A549 (cell line): ENCODE measurements at regions not wholly inside any gene's neighbourhood (a gene's known extent, or its start where the extent isn't known, plus 50 kb on each side); places are given as distances from the start of the nearest gene placed in this dataset.

ENCODE experiments used
- BHLHE40 ChIP-seq: IDR thresholded peaks from 2 replicates; pipeline ENCODE4 v1.6.1; 2012; ENCODE audit warnings: low read depth, low read length, inconsistent platforms
- CBX2 ChIP-seq: fragments of 200-600 bp; sonication (generic); IDR thresholded peaks from 2 replicates; pipeline ENCODE4 v1.6.1; 2016; ENCODE audit warnings: low read depth, mild to moderate bottlenecking, borderline replicate concordance
- CBX8 ChIP-seq: fragments of 200-600 bp; sonication (generic); IDR thresholded peaks from 2 replicates; pipeline ENCODE4 v1.6.1; 2016
- CEBPB ChIP-seq, 2 experiments: fragments of >200 bp in 1 of 2; sonication (Bioruptor Twin) in 1 of 2; formaldehyde crosslinking in 1 of 2; IDR thresholded peaks; 2 replicates each; pipeline ENCODE4 v1.6.1; 2012 to 2016
- CHD2 ChIP-seq: fragments of 150-350 bp; IDR thresholded peaks from 2 replicates; pipeline ENCODE4 v1.6.1; 2014; ENCODE audit warnings: low read length; ENCODE audit not compliant: partially characterized antibody
- CHD4 ChIP-seq: fragments of 200-600 bp; sonication (generic); IDR thresholded peaks from 2 replicates; pipeline ENCODE4 v1.6.1; 2016; ENCODE audit warnings: antibody characterized with exemption, mild to moderate bottlenecking, borderline replicate concordance
- EHF ChIP-seq: fragments of 250-450 bp; sonication (Bioruptor Pico); IDR thresholded peaks from 2 replicates; pipeline ENCODE4 v1.5.0; 2020; ENCODE audit warnings: mild to moderate bottlenecking
- EHMT2 ChIP-seq: fragments of 200-600 bp; sonication (generic); IDR thresholded peaks from 2 replicates; pipeline ENCODE4 v1.6.1; 2016; ENCODE audit warnings: antibody characterized with exemption, low read depth, mild to moderate bottlenecking, moderate library complexity
- EP300 ChIP-seq, 2 experiments: fragments of >200 bp; sonication (Bioruptor Twin); formaldehyde crosslinking; IDR thresholded peaks; 2 replicates in 1 of 2; 3 replicates in 1 of 2; pipeline ENCODE4 v1.6.1; 2016 to 2017
- FOSB ChIP-seq: fragments of 250-450 bp; sonication (Bioruptor Pico); IDR thresholded peaks from 2 replicates; pipeline ENCODE4 v1.5.0; 2020; ENCODE audit warnings: mild to moderate bottlenecking, moderate library complexity
- FOSL2 ChIP-seq, 2 experiments: fragments of 450-650 bp in 1 of 2; fragments of >200 bp in 1 of 2; sonication (Bioruptor Twin) in 1 of 2; formaldehyde crosslinking; IDR thresholded peaks; 2 replicates each; pipeline versions ENCODE4 v1.5.0 to v1.6.1; 2016 to 2020; ENCODE audit warnings: mild to moderate bottlenecking in 1 of 2, moderate library complexity in 1 of 2
- FOXS1 ChIP-seq: fragments of 250-450 bp; sonication (Bioruptor Pico); IDR thresholded peaks from 2 replicates; pipeline ENCODE4 v1.5.0; 2020; ENCODE audit warnings: mild to moderate bottlenecking, moderate library complexity
- GATA3 ChIP-seq: IDR thresholded peaks from 2 replicates; pipeline ENCODE4 v1.6.1; 2012; ENCODE audit warnings: borderline replicate concordance
- HDAC2 ChIP-seq: fragments of 200-600 bp; sonication (generic); IDR thresholded peaks from 2 replicates; pipeline ENCODE4 v1.6.1; 2016
- HOXA7 ChIP-seq: fragments of 250-450 bp; sonication (Bioruptor Pico); IDR thresholded peaks from 2 replicates; pipeline ENCODE4 v1.5.0; 2020; ENCODE audit warnings: mild to moderate bottlenecking, moderate library complexity
- HOXB5 ChIP-seq: fragments of 250-450 bp; sonication (Bioruptor Pico); IDR thresholded peaks from 2 replicates; pipeline ENCODE4 v1.5.0; 2020; ENCODE audit warnings: mild to moderate bottlenecking, moderate library complexity
- JUN ChIP-seq, 2 experiments: fragments of >200 bp; sonication (Bioruptor Twin); formaldehyde crosslinking; IDR thresholded peaks; 2 replicates in 1 of 2; 3 replicates in 1 of 2; pipeline ENCODE4 v1.6.1; 2016 to 2017
- JUNB ChIP-seq: fragments of >200 bp; sonication (Bioruptor Twin); formaldehyde crosslinking; IDR thresholded peaks from 2 replicates; pipeline ENCODE4 v1.6.1; 2016
- KDM1A ChIP-seq: fragments of 200-600 bp; sonication (generic); IDR thresholded peaks from 2 replicates; pipeline ENCODE4 v1.6.1; 2016; ENCODE audit warnings: low read depth, mild to moderate bottlenecking
- MAFK ChIP-seq: fragments of 450-650 bp; IDR thresholded peaks from 2 replicates; pipeline ENCODE4 v1.6.1; 2014; ENCODE audit not compliant: partially characterized antibody
- MAZ ChIP-seq: fragments of 150-350 bp; IDR thresholded peaks from 2 replicates; pipeline ENCODE4 v1.6.1; 2014; ENCODE audit warnings: antibody characterized with exemption, low read depth, low read length, borderline replicate concordance
- MYC ChIP-seq: IDR thresholded peaks from 2 replicates; pipeline ENCODE4 v1.6.1; 2012; ENCODE audit warnings: mild to moderate bottlenecking, inconsistent platforms, low read length, improper control_type of control experiment, borderline replicate concordance
- NFE2L2 ChIP-seq: fragments of 150-350 bp; conservative IDR thresholded peaks from 2 replicates; pipeline ENCODE4 v1.6.1; 2014; ENCODE audit warnings: low read length
- NPAS2 ChIP-seq: fragments of 250-450 bp; sonication (Bioruptor Pico); IDR thresholded peaks from 2 replicates; pipeline ENCODE4 v1.8.0; 2022; ENCODE audit warnings: mild to moderate bottlenecking, moderate library complexity, borderline replicate concordance
- NR3C1 ChIP-seq: fragments of >200 bp; sonication (Bioruptor Twin); formaldehyde crosslinking; IDR thresholded peaks from 3 replicates; pipeline ENCODE4 v1.6.1; 2017
- POLR2A ChIP-seq: IDR thresholded peaks from 2 replicates; pipeline ENCODE4 v1.6.1; 2012; ENCODE audit warnings: mild to moderate bottlenecking, low read length
- POLR2AphosphoS2 ChIP-seq: conservative IDR thresholded peaks from 2 replicates; pipeline ENCODE4 v1.6.1; 2012; ENCODE audit warnings: low read length, improper control_type of control experiment, inconsistent platforms
- RAD21 ChIP-seq, 2 experiments: fragments of >200 bp in 1 of 2; sonication (Bioruptor Twin) in 1 of 2; formaldehyde crosslinking in 1 of 2; IDR thresholded peaks in 1 of 2; conservative IDR thresholded peaks in 1 of 2; 2 replicates in 1 of 2; 3 replicates in 1 of 2; pipeline ENCODE4 v1.6.1; 2012 to 2018; ENCODE audit warnings: inconsistent platforms in 1 of 2
- RARB ChIP-seq: fragments of 250-450 bp; sonication (Bioruptor Pico); IDR thresholded peaks from 2 replicates; pipeline ENCODE4 v1.8.0; 2021; ENCODE audit warnings: mild to moderate bottlenecking, moderate library complexity
- RCOR1 ChIP-seq: fragments of 150-350 bp; IDR thresholded peaks from 2 replicates; pipeline ENCODE4 v1.6.1; 2014; ENCODE audit warnings: antibody characterized with exemption, low read length, low read depth
- RFX5 ChIP-seq: fragments of 450-650 bp; IDR thresholded peaks from 2 replicates; pipeline ENCODE4 v1.7.1; 2014; ENCODE audit warnings: antibody characterized with exemption, mild to moderate bottlenecking, moderate library complexity
- RNF2 ChIP-seq: fragments of 200-600 bp; sonication (generic); IDR thresholded peaks from 2 replicates; pipeline ENCODE4 v1.6.1; 2016; ENCODE audit warnings: low read depth, mild to moderate bottlenecking, antibody characterized with exemption, moderate library complexity, borderline replicate concordance
- SMC3 ChIP-seq: fragments of >200 bp; sonication (Bioruptor Twin); formaldehyde crosslinking; IDR thresholded peaks from 3 replicates; pipeline ENCODE4 v1.6.1; 2018; ENCODE audit warnings: inconsistent platforms
- SREBF2 ChIP-seq: fragments of 450-650 bp; IDR thresholded peaks from 2 replicates; pipeline ENCODE4 v1.6.1; 2014; ENCODE audit warnings: mild to moderate bottlenecking, moderate library complexity
- TFCP2L1 ChIP-seq: fragments of 250-450 bp; sonication (Bioruptor Pico); IDR thresholded peaks from 2 replicates; pipeline ENCODE4 v1.5.0; 2021; ENCODE audit warnings: mild to moderate bottlenecking
- ZC3H11A ChIP-seq: fragments of 450-650 bp; IDR thresholded peaks from 2 replicates; pipeline ENCODE4 v1.6.1; 2014; ENCODE audit warnings: antibody characterized with exemption, mild to moderate bottlenecking
- ZFP36 ChIP-seq: fragments of 450-650 bp; IDR thresholded peaks from 2 replicates; pipeline ENCODE4 v1.6.1; 2014; ENCODE audit warnings: borderline replicate concordance; ENCODE audit not compliant: partially characterized antibody
- ZNF302 ChIP-seq: fragments of 250-450 bp; sonication (Bioruptor Pico); IDR thresholded peaks from 2 replicates; pipeline ENCODE4 v1.9.0; 2021; ENCODE audit warnings: inconsistent platforms, mild to moderate bottlenecking, moderate library complexity
- ZSCAN20 ChIP-seq: fragments of 250-450 bp; sonication (Bioruptor Pico); IDR thresholded peaks from 2 replicates; pipeline ENCODE4 v1.8.0; 2022; ENCODE audit warnings: mild to moderate bottlenecking, moderate library complexity
- TF ChIP-seq, protein P1 (sequence below): IDR thresholded peaks from 2 replicates; pipeline ENCODE4 v1.6.1; 2012
- TF ChIP-seq, protein P2 (sequence below): fragments of >200 bp; sonication (Bioruptor Twin); formaldehyde crosslinking; IDR thresholded peaks from 3 replicates; pipeline ENCODE4 v1.5.1; 2016
- TF ChIP-seq, protein P3 (sequence below): fragments of >200 bp; sonication (Bioruptor Twin); formaldehyde crosslinking; IDR thresholded peaks from 2 replicates; pipeline ENCODE4 v1.6.1; 2016
- TF ChIP-seq, protein P4 (sequence below): fragments of 250-450 bp; sonication (Bioruptor Pico); IDR thresholded peaks from 2 replicates; pipeline ENCODE4 v1.5.0; 2021; ENCODE audit warnings: mild to moderate bottlenecking, moderate library complexity, borderline replicate concordance
- TF ChIP-seq, protein P5 (sequence below): fragments of 250-450 bp; sonication (Bioruptor Pico); IDR thresholded peaks from 2 replicates; pipeline ENCODE4 v1.5.0; 2020; ENCODE audit warnings: low read depth, mild to moderate bottlenecking, moderate library complexity

DNA sequence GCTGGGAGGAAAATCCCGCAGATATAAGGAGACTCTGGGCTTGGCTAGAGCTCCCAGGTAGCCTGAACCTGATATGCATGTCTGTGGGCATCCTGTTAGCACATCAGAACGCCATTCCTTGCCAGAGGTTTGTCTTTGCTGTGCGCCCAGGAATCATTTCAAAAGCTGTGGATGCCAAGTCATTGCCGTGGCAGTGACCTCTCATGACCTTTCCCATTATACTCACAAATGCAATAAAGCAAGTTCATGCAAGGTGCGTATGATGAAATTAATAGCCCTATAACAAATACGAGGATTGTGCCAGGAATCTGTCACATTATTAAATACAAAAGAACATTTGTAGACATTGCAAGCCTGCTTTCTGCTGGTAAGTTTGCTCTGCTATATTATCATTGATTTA lies 229.1 kb upstream of the PELI2 start (continued):
- TF ChIP-seq HOXB5 (no peak), BHLHE40 (no peak), KDM1A (no peak), NPAS2 (CRISPR knock-in tag) (no peak), CEBPB (IDR thresholded peaks at IDR 0.05) (peak; percentile 58 to 59; a peak in 3 of 4 replicates), RARB (no peak), JUNB (no peak), NR3C1 (no peak), ZC3H11A (no peak), CHD4 (no peak), MAFK (peak; percentile 34), NFE2L2 (peak; percentile 28; the same call in 1 of the 2 replicates), ZNF302 (CRISPR knock-in tag) (no peak), POLR2AphosphoS2 (no peak), TFCP2L1 (no peak), FOSL2 (IDR thresholded peaks at IDR 0.05) (no peak), FOSL2 (CRISPR knock-in tag; IDR thresholded peaks at IDR 0.05) (peak; percentile 47), MYC (no peak), MAZ (no peak), CHD2 (no peak), HOXA7 (CRISPR knock-in tag) (no peak), CBX8 (no peak), EHF (CRISPR knock-in tag) (no peak), RNF2 (no peak), HDAC2 (no peak), FOXS1 (no peak), SMC3 (no peak), CBX2 (no peak), GATA3 (peak; percentile 72), RCOR1 (no peak), RAD21 (conservative IDR thresholded peaks at IDR 0.05 in 1 of 2, IDR thresholded peaks at IDR 0.05 in 1 of 2) (no peak; a peak in 1 of 5 replicates), JUN (IDR thresholded peaks at IDR 0.05) (peak in 1 of 2 experiments; percentile 24; a peak in 1 of 5 replicates), RFX5 (no peak), POLR2A (no peak), ZSCAN20 (no peak), EHMT2 (no peak), EP300 (IDR thresholded peaks at IDR 0.05) (peak in 1 of 2 experiments; percentile 38; a peak in 3 of 5 replicates), FOSB (CRISPR knock-in tag) (no peak), SREBF2 (no peak), ZFP36 (no peak)
- TF ChIP-seq, protein P1, sequence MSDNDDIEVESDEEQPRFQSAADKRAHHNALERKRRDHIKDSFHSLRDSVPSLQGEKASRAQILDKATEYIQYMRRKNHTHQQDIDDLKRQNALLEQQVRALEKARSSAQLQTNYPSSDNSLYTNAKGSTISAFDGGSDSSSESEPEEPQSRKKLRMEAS: no peak
- TF ChIP-seq, protein P2, sequence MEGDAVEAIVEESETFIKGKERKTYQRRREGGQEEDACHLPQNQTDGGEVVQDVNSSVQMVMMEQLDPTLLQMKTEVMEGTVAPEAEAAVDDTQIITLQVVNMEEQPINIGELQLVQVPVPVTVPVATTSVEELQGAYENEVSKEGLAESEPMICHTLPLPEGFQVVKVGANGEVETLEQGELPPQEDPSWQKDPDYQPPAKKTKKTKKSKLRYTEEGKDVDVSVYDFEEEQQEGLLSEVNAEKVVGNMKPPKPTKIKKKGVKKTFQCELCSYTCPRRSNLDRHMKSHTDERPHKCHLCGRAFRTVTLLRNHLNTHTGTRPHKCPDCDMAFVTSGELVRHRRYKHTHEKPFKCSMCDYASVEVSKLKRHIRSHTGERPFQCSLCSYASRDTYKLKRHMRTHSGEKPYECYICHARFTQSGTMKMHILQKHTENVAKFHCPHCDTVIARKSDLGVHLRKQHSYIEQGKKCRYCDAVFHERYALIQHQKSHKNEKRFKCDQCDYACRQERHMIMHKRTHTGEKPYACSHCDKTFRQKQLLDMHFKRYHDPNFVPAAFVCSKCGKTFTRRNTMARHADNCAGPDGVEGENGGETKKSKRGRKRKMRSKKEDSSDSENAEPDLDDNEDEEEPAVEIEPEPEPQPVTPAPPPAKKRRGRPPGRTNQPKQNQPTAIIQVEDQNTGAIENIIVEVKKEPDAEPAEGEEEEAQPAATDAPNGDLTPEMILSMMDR: no peak
- TF ChIP-seq, protein P3, sequence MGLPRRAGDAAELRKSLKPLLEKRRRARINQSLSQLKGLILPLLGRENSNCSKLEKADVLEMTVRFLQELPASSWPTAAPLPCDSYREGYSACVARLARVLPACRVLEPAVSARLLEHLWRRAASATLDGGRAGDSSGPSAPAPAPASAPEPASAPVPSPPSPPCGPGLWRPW: no peak
- TF ChIP-seq, protein P4, sequence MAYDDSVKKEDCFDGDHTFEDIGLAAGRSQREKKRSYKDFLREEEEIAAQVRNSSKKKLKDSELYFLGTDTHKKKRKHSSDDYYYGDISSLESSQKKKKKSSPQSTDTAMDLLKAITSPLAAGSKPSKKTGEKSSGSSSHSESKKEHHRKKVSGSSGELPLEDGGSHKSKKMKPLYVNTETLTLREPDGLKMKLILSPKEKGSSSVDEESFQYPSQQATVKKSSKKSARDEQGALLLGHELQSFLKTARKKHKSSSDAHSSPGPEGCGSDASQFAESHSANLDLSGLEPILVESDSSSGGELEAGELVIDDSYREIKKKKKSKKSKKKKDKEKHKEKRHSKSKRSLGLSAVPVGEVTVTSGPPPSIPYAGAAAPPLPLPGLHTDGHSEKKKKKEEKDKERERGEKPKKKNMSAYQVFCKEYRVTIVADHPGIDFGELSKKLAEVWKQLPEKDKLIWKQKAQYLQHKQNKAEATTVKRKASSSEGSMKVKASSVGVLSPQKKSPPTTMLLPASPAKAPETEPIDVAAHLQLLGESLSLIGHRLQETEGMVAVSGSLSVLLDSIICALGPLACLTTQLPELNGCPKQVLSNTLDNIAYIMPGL (CRISPR knock-in tag): no peak
- TF ChIP-seq, protein P5, sequence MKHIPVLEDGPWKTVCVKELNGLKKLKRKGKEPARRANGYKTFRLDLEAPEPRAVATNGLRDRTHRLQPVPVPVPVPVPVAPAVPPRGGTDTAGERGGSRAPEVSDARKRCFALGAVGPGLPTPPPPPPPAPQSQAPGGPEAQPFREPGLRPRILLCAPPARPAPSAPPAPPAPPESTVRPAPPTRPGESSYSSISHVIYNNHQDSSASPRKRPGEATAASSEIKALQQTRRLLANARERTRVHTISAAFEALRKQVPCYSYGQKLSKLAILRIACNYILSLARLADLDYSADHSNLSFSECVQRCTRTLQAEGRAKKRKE (CRISPR knock-in tag): no peak
